HG03442 (cell line): ENCODE measurements at regions not wholly inside any gene's neighbourhood (a gene's known extent, or its start where the extent isn't known, plus 50 kb on each side); places are given as distances from the start of the nearest gene placed in this dataset.
"Not testable (repeated sequence)": the region's sequence is repeated elsewhere in the genome, so short reads cannot be mapped to it uniquely, and the experiment has no call there.

ENCODE experiments used
- ATAC-seq: cut with Tn5 transposase; IDR thresholded peaks from one replicate; pipeline ENCODE4 v1.9.1; 2021; ENCODE audit warnings: mild to moderate bottlenecking, moderate library complexity; ENCODE audit not compliant: unreplicated experiment

- peak; percentile 36 for ATAC-seq
Measured at GRCh38 chr10:29734962-29735627, 100.3 kb upstream of the SVIL start.

GRCh38 chr10:29734640-29734961, 99.8 kb upstream of the SVIL start:
- ATAC-seq = no peak

GRCh38 chr10:29733323-29733722, 98.6 kb upstream of the SVIL start:
- ATAC-seq = no peak

DNA sequence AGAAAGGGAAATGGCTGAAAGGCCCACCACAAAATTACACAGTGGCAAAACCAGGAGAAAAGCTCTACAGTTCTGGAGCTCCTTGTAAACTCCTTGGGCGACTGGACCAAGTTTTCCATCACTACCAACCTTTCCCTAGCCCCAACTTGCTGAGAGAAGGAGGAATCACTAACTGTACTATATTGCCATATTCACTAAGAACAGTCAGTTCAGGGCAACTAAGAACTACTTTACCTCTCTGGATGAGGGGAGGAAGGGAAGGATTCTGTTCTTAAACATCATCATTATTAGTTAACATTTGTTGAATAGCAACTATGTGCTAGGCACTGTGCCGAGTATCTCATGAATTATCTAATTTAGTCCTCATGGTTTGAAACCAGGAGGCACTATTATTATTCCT, 98.1 kb upstream of the SVIL start:
- ATAC-seq = no peak

- ATAC-seq = no peak
Measured at GRCh38 chr10:29731760-29732159, 97.0 kb upstream of the SVIL start.

DNA sequence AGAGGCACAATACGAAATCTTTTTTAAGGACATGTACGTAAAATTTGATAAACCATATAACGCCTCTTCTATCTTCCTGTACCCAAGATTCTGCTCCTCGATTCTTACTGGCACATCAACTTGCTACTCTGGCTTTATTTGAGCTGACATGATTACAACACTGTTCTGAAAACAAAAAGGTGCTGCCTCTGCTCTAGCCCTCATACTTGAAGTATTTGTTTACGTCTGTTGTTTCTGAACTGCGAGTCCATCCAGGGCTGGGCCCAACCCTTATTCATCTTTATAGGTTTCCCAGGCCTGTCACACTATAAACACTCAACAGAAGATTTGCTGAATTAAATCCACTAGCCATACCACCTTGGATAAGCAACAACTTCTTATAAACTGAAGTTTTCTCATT, 96.2 kb upstream of the SVIL start:
- no peak for ATAC-seq

- ATAC-seq = no peak
Measured at GRCh38 chr10:29730458-29730857, 95.7 kb upstream of the SVIL start.

DNA sequence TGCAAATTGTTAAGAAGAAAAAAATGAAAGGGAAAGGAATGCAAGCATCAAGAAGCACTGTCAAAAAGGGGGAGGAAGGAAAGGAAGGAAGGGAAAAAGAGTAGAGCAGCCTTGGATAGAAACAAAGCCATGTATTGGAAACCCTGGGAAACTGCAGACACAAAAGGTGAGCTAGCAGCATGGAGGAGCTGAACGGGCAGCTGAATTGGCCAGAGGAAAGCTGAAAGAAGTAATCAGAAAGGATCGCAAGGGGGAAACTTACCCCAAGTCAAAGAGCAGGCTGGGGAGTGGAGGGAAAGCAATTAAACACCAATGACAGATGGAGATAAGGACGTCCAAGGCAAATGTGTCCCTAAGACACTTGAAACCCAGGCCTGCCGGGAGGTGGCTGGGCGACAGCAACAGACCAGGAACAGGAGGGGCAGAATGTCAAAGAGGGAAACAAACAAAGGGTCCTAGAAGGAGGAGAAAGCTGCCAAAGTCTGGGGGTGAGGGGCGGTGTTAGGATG, 93.8 kb upstream of the SVIL start:
- no peak for ATAC-seq

- ATAC-seq = not testable (repeated sequence)
Measured at GRCh38 chr10:29725927-29726326, 91.2 kb upstream of the SVIL start.

DNA sequence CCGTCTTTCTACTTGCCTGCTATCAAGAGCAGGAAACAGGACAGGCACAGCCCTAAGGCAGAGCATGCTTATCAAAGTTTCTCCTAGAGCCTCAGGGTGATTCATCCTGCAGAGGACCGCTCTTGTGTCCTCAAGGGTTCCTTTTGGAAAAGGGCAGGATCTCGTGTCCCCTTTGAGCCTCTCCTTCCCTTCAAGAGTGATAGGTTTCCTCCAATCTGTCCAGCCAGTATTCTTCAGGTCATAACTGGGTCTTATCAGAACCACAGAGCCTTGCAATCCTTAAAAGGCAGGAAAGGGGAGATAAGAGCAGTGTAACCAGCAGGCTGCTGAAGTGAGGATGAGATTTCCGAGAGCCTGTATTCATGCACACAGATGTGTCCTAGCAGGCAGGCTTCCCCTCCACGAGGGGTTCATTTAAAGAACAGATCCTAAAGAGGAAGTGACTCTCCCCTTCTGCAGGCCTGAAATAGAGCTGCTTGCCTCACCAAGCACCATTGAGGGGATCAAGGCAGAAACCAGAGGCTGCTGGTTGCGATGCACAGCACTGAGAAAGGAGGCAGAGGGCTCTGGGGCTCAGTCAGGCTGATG, 90.5 kb upstream of the SVIL start:
- no peak for ATAC-seq

- ATAC-seq = no peak
Measured at GRCh38 chr10:29723726-29724125, 89.0 kb upstream of the SVIL start.

- ATAC-seq = no peak
Measured at GRCh38 chr10:29722777-29723176, 88.0 kb upstream of the SVIL start.

DNA sequence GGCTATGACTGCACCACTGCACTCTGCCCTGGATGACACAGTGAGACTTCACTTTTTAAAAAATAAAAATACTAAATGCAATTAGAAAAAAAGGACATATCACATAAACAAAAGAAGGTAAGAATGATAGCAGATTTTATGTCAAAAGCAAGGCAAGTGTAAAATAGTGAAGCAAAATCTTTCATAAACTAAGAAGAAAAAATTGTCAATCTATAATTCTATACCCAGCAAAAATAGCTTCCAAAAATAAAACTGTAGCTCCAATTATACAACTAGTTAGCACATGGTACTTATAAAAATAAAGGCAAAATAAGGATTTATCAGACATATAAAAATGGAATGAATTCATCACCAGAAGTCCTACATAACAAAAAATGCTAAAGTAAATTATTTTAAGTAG, 85.4 kb upstream of the SVIL start:
- no peak for ATAC-seq

- ATAC-seq = no peak
Measured at GRCh38 chr10:29719281-29719675, 84.5 kb upstream of the SVIL start.

- no peak for ATAC-seq
Measured at GRCh38 chr10:29715296-29715695, 80.5 kb upstream of the SVIL start.

GRCh38 chr10:29714096-29714874, 79.5 kb upstream of the SVIL start:
- no peak for ATAC-seq

GRCh38 chr10:29713450-29713849, 78.7 kb upstream of the SVIL start:
- ATAC-seq = no peak

GRCh38 chr10:29712108-29712507, 77.3 kb upstream of the SVIL start:
- no peak for ATAC-seq

GRCh38 chr10:29710128-29710527, 75.4 kb upstream of the SVIL start:
- no peak for ATAC-seq

DNA sequence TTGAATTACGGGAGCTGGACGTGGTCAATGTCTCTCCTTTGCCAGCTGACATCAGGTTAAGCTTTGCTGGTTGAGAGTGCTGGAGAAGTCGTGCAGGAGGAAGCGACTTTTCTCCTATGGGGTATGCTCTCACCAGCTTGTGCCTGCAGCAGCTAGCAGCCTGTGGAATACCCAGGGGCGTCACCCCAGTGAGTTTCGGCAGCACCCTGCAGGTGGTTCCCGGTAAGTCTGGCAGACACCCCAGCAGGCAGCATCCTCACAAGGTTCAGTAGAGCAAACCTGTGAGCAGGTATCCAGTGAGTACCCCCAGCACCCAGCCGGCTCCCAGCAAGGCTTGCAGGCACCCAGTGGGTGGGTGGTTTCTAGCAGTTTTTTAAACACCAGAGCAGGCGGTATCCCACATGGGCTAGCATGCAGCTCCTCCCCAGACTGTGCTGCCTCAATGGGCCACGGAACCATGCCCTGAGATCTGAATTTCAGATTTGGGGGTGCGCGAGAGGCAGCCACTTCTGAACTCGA, 74.8 kb upstream of the SVIL start:
- no peak for ATAC-seq

- ATAC-seq = no peak
Measured at GRCh38 chr10:29703271-29703670, 68.5 kb upstream of the SVIL start.
